ENCODE measurements at regions not wholly inside any gene's neighbourhood (a gene's known extent, or its start where the extent isn't known, plus 50 kb on each side); places are given as distances from the start of the nearest gene placed in this dataset.
A peak's percentile ranks its signal among the peaks of the same experiment; 100 is the strongest.

DNA sequence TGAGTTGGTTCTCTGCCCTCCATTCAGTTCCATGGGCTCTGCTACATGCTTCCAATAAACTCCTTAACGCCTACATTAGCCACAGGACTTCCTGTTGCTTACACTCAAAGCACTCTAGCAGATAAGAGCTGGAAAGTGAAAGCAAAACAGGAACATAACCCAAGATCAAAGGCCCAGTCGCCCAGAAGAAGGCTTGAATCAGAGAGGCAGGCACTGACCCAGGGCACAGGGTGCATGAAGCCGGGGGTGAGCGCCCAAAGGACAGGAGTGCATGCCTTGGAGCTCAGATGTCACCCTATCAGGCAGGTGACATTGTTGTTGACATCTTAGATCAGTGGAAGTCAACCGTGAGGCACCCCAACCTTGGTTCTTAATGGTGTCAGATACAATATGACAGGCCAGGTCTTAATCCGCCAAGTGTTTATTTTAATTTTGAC is 235.1 kb downstream of the UACA start:
- no peak for DNase-seq (ENCODE audit: low read depth)
- TF ChIP-seq, protein P1, sequence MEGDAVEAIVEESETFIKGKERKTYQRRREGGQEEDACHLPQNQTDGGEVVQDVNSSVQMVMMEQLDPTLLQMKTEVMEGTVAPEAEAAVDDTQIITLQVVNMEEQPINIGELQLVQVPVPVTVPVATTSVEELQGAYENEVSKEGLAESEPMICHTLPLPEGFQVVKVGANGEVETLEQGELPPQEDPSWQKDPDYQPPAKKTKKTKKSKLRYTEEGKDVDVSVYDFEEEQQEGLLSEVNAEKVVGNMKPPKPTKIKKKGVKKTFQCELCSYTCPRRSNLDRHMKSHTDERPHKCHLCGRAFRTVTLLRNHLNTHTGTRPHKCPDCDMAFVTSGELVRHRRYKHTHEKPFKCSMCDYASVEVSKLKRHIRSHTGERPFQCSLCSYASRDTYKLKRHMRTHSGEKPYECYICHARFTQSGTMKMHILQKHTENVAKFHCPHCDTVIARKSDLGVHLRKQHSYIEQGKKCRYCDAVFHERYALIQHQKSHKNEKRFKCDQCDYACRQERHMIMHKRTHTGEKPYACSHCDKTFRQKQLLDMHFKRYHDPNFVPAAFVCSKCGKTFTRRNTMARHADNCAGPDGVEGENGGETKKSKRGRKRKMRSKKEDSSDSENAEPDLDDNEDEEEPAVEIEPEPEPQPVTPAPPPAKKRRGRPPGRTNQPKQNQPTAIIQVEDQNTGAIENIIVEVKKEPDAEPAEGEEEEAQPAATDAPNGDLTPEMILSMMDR (IDR thresholded peaks at IDR 0.05; ENCODE audit: control insufficient read depth, insufficient read depth, low read depth, low read length, missing control alignments) = no peak
- H3K4me3 ChIP-seq (ENCODE audit: control insufficient read depth, low read depth, low read length) = no peak overlapping the region

DNA sequence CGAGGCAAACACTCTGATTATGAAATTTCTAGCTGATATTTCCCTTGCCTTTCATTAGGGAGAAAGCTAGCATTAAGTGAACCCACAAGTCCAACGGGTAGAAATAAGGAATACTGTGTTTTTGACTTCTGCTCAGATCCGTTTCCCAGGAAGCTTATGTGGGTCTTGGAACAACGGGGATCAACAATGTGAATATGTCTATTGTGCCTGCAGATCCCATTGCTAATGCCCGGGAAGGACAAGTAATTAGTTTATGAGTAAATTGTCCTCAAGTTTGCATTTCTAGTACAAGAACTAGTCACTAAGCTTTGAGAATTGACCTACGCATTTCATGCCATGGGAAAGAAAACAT is 236.4 kb downstream of the UACA start:
- no peak for DNase-seq (ENCODE audit: low read depth)

DNA sequence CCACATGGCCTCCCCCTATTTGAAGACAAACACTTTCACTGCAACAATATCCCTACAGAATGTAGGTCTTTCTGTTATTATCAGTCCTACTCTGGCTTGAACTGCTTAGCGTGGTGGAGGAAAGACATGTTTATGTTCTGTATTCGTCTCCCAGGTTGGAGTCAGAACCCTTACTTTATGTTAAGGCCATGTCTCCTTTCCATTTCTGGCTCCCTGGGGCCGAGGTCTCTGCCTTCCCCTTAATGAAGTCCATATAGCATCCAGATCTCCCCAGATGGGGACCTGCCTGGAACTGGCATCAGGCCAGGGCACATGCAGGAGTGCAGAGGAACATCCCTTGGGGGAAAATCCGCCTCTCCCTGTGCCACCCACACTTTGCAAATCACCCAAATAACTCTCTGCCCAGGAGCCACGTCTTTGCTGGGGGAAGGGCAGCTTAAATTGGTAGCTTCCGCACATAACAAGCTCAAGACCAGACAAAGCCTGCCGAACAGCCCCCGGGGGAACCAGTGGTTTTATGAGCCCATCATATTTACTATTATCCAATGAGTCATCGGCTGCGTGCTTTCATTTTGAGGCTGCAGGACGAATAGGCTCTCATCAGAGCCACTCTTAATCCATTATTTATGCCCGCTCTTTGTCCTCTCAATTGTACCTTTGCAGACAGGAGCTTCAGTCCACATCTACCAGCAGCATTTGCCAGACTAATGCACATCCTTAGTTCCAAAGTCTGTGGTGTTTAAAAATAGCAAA is 237.0 kb downstream of the UACA start:
- TF ChIP-seq, protein P1 (IDR thresholded peaks at IDR 0.05; ENCODE audit: control insufficient read depth, insufficient read depth, low read depth, low read length, missing control alignments) = no peak
- H3K4me3 ChIP-seq (ENCODE audit: control insufficient read depth, low read depth, low read length) = peak overlapping the region; percentile 12; the same call in 1 of the 2 replicates
- DNase-seq (ENCODE audit: low read depth) = peak; percentile 63

More for the DNA sequence above, 236.4 kb downstream of the UACA start:
- TF ChIP-seq, protein P1 (IDR thresholded peaks at IDR 0.05; ENCODE audit: control insufficient read depth, insufficient read depth, low read depth, low read length, missing control alignments) = no peak
- no peak overlapping the region for H3K4me3 ChIP-seq (ENCODE audit: control insufficient read depth, low read depth, low read length)

DNA sequence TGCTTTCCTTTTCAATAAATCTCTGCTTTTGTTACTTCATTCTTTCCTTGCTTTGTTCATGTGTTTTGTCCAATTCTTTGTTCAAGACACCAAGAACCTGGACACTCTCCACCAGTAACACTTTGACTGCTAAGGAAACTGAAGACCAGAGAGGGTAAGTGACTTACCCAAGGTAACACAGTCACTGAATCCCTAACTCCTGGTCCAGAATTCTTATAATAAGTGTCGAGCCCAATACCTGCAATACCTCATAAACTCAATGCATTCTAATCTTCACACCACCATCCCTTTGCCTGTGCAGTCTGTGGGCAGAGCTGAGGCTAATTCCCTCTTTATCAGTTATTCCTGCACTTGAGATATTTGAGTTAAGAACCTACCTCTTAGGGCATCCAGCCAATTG is 237.8 kb downstream of the UACA start:
- TF ChIP-seq, protein P1 (IDR thresholded peaks at IDR 0.05; ENCODE audit: control insufficient read depth, insufficient read depth, low read depth, low read length, missing control alignments) = no peak
- no peak overlapping the region for H3K4me3 ChIP-seq (ENCODE audit: control insufficient read depth, low read depth, low read length)
- DNase-seq (ENCODE audit: low read depth) = no peak

DNA sequence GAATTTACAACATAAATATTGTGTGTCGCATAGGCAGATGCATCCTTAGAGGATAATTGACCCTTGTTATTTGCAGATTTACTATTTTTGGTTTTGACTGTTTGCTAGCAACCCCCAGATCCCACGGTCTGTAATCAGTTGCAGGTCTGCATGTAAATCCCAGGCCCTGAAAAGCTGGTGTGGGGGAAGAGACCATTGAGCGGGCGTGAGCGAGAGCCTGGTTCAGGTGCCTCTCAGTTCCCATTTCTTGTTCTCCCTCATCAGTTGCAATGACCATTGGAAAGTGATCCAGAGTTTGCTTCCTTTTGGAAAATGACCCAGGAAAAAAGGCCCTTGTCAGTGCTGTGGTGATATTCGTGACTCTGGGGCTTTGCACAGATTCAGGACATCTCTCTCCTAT is 238.9 kb downstream of the UACA start:
- H3K4me3 ChIP-seq (ENCODE audit: control insufficient read depth, low read depth, low read length) = no peak overlapping the region
- TF ChIP-seq, protein P1 (IDR thresholded peaks at IDR 0.05; ENCODE audit: control insufficient read depth, insufficient read depth, low read depth, low read length, missing control alignments) = no peak
- no peak for DNase-seq (ENCODE audit: low read depth)

DNA sequence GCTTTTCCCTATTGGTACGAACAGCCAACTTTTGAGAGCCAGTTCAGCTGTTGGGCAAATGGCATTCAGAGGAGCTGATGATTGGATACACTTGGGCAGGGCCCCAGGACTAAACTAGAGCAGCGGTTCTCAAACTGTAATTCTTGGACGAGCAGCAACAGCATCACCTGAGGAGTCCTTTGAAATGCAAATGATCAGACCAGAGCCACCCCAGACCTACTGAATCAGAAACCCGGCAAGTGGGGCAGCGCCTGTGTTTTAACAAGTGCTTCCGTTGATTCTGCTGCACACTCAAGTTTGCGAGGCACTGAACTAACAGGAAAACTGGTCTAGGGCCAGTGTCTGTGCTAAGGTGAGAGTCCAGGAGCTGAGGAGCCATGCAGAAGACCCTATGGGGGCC is 239.7 kb downstream of the UACA start:
- H3K4me3 ChIP-seq (ENCODE audit: control insufficient read depth, low read depth, low read length) = no peak overlapping the region
- TF ChIP-seq, protein P1 (IDR thresholded peaks at IDR 0.05; ENCODE audit: control insufficient read depth, insufficient read depth, low read depth, low read length, missing control alignments) = no peak
- no peak for DNase-seq (ENCODE audit: low read depth)

Data from AG09309 (cell line).